SU-DHL-6 (cell line): ENCODE measurements at regions not wholly inside any gene's neighbourhood (a gene's known extent, or its start where the extent isn't known, plus 50 kb on each side); places are given as distances from the start of the nearest gene placed in this dataset.

Experiments used
- H2AFZ ChIP-seq: fragments of 200-600 bp; sonication (generic); 2 replicates; pipeline ENCODE4 v1.6.1; 2014; ENCODE audit warnings: low read depth, mild to moderate bottlenecking, moderate library complexity, mixed read lengths, antibody characterized with exemption, low read length; ENCODE audit not compliant: severe bottlenecking
- H3F3A ChIP-seq: fragments of 200-600 bp; shearing (Covaris generic); 2 replicates; pipeline ENCODE4 v1.6.0; 2016; ENCODE audit warnings: antibody characterized with exemption, mild to moderate bottlenecking; ENCODE audit not compliant: insufficient read depth
- H3K27ac ChIP-seq: fragments of 200-600 bp; sonication (generic); 2 replicates; pipeline ENCODE4 v1.5.1; 2016; ENCODE audit warnings: low read depth, mild to moderate bottlenecking, low read length, moderate library complexity, mixed read lengths
- H3K27me3 ChIP-seq: fragments of 200-600 bp; sonication (generic), shearing (Covaris generic); 2 replicates; pipeline ENCODE4 v1.6.0; 2014; ENCODE audit warnings: mild to moderate bottlenecking, low read length
- H3K36me3 ChIP-seq: fragments of 200-600 bp; sonication (generic); 2 replicates; pipeline ENCODE4 v1.6.1; 2014; ENCODE audit warnings: mild to moderate bottlenecking, low read length, mixed read lengths
- H3K4me2 ChIP-seq: fragments of 300-600, 200-600 bp; shearing (Covaris generic), sonication (generic); 2 replicates; pipeline ENCODE4 v1.6.0; 2014; ENCODE audit warnings: low read length, low read depth, mild to moderate bottlenecking; ENCODE audit not compliant: poor library complexity, severe bottlenecking
- H3K4me3 ChIP-seq: fragments of 200-600 bp; sonication (generic); 2 replicates; pipeline ENCODE4 v1.5.1; 2014; ENCODE audit warnings: antibody characterized with exemption, low read length, mild to moderate bottlenecking, mixed read lengths; ENCODE audit not compliant: insufficient read depth, poor library complexity, severe bottlenecking
- H3K79me2 ChIP-seq: fragments of 200-600 bp; sonication (generic); 2 replicates; pipeline ENCODE4 v1.6.1; 2014; ENCODE audit warnings: mild to moderate bottlenecking, low read length, moderate library complexity; ENCODE audit not compliant: insufficient read depth
- H3K9ac ChIP-seq: fragments of 200-600 bp; sonication (generic); 2 replicates; pipeline ENCODE4 v1.7.0; 2014; ENCODE audit warnings: mild to moderate bottlenecking, low read length
- H3K9me2 ChIP-seq: fragments of 200-600 bp; sonication (generic); replicated peaks from 2 replicates; pipeline ENCODE4 v1.6.1; 2014; ENCODE audit warnings: low read length; ENCODE audit not compliant: insufficient read depth
- H3K9me3 ChIP-seq: fragments of 200-600 bp; sonication (generic); 2 replicates; pipeline ENCODE4 v1.6.1; 2014; ENCODE audit warnings: low read length, mixed read lengths; ENCODE audit not compliant: insufficient read depth
- H4K20me1 ChIP-seq: fragments of 200-600 bp; sonication (generic); 2 replicates; pipeline ENCODE4 v1.6.1; 2014; ENCODE audit warnings: low read depth, mild to moderate bottlenecking, antibody characterized with exemption, low read length, moderate library complexity, mixed read lengths
- CTCF ChIP-seq: fragments of 200-600 bp; sonication (generic); IDR thresholded peaks from one replicate; pipeline ENCODE4 v1.5.1; 2017; ENCODE audit warnings: antibody characterized with exemption, mild to moderate bottlenecking, low read length, moderate library complexity; ENCODE audit not compliant: insufficient read depth, poor library complexity, severe bottlenecking
- EZH2phosphoT487 ChIP-seq: fragments of 200-600 bp; sonication (generic), shearing (Covaris generic); conservative IDR thresholded peaks from 2 replicates; pipeline ENCODE4 v1.6.1; 2018; ENCODE audit warnings: mild to moderate bottlenecking, antibody characterized with exemption, low read length, moderate library complexity, mixed read lengths

DNA sequence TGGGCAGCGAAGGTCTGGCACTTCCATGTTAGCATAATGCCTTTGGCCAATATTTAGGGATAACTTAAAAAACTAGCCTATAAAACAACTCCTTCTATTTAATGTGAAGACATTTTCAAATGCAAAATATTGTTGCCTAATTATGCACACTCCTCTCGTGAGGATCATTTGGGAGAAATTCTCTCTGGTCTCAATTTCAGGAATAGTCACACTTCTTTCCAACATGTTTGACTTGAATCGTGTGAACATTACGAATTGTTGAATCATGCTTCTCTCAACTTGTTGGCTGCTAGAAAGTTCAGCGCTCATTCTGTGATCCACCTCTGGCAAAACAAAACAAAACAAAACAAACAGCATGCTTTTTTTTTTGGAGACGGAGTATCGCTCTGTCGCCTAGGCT is 313.2 kb downstream of the SEC23A start:
- no peak overlapping the region for H3K9ac ChIP-seq
- H4K20me1 ChIP-seq, result no peaks in the 10 kb centered on the region
- H3K9me2 ChIP-seq, result no peaks in the 10 kb centered on the region
- H3K4me3 ChIP-seq, result no peak overlapping the region
- no peaks in the 10 kb centered on the region for H3F3A ChIP-seq
- H3K27ac ChIP-seq, result no peak overlapping the region
- H3K79me2 ChIP-seq, result no peaks in the 10 kb centered on the region
- no peaks in the 10 kb centered on the region for H3K9me3 ChIP-seq
- no peak overlapping the region for H3K4me2 ChIP-seq
- H3K27me3 ChIP-seq, result no peaks in the 10 kb centered on the region
- H3K36me3 ChIP-seq, result no peaks in the 10 kb centered on the region
- TF ChIP-seq EZH2phosphoT487, result no peak
- TF ChIP-seq CTCF, result no peak
- no peak overlapping the region for H2AFZ ChIP-seq

GRCh38 chr14:38788060-38788459 is 315.0 kb downstream of the SEC23A start:
- Histone ChIP-seq H3K9me2 (no peaks in the 10 kb centered on the region), H3K27ac (no peak overlapping the region), H3F3A (no peaks in the 10 kb centered on the region), H3K79me2 (no peaks in the 10 kb centered on the region), H3K36me3 (no peaks in the 10 kb centered on the region), H4K20me1 (no peaks in the 10 kb centered on the region), H3K4me3 (no peak overlapping the region), H3K27me3 (no peaks in the 10 kb centered on the region), H3K9ac (no peak overlapping the region), H3K9me3 (no peaks in the 10 kb centered on the region), H2AFZ (no peak overlapping the region), H3K4me2 (no peak overlapping the region)
- TF ChIP-seq EZH2phosphoT487, result no peak

DNA sequence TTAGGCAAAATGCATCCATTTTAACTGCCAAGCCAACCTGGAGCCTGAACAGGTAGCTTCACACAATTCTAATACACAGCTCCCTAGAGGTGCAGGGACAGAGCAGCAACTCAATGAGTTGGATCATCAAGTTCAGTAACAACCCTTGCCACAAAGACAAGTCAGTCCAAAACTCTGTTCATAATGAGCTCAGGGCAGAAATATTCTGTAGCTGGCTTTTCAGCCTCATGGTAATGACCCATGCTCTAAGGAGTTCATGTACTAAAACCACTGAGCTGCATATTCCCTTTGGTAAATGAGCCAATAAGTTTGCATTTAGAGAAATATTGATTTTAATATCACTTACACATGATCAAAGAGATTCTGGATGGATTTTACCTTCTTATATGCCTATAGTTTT is 316.1 kb downstream of the SEC23A start:
- no peaks in the 10 kb centered on the region for H4K20me1 ChIP-seq
- H3K9ac ChIP-seq, result no peak overlapping the region
- no peaks in the 10 kb centered on the region for H3K36me3 ChIP-seq
- TF ChIP-seq EZH2phosphoT487 (no peak), CTCF (no peak)
- H3K4me2 ChIP-seq, result no peak overlapping the region
- H3F3A ChIP-seq, result no peaks in the 10 kb centered on the region
- H3K79me2 ChIP-seq, result no peaks in the 10 kb centered on the region
- no peak overlapping the region for H3K27ac ChIP-seq
- no peak overlapping the region for H3K4me3 ChIP-seq
- H2AFZ ChIP-seq, result no peak overlapping the region
- no peaks in the 10 kb centered on the region for H3K27me3 ChIP-seq
- no peaks in the 10 kb centered on the region for H3K9me2 ChIP-seq
- no peaks in the 10 kb centered on the region for H3K9me3 ChIP-seq

- H3K9me2 ChIP-seq, result no peaks in the 10 kb centered on the region
- H3K27me3 ChIP-seq, result no peaks in the 10 kb centered on the region
- H3K27ac ChIP-seq, result no peak overlapping the region
Observed at GRCh38 chr14:38777401-38777800, 325.6 kb downstream of the SEC23A start.

More at GRCh38 chr14:38777401-38777800, 325.6 kb downstream of the SEC23A start:
- Histone ChIP-seq H3K4me2 (no peak overlapping the region), H3K9me3 (no peaks in the 10 kb centered on the region), H3F3A (no peaks in the 10 kb centered on the region), H3K9ac (no peak overlapping the region), H4K20me1 (no peaks in the 10 kb centered on the region), H2AFZ (no peak overlapping the region), H3K36me3 (no peaks in the 10 kb centered on the region), H3K79me2 (no peaks in the 10 kb centered on the region), H3K4me3 (no peak overlapping the region)
- no peak for TF ChIP-seq EZH2phosphoT487
- no peak for TF ChIP-seq CTCF
